IPS-11a (cell line): ENCODE measurements at regions not wholly inside any gene's neighbourhood (a gene's known extent, or its start where the extent isn't known, plus 50 kb on each side); places are given as distances from the start of the nearest gene placed in this dataset.

ENCODE experiments used
- H3K4me3 ChIP-seq: one replicate; pipeline ENCODE4 v1.5.1; 2013; ENCODE audit warnings: low read depth, low read length, control low read depth

- no peak overlapping the region for H3K4me3 ChIP-seq
These were observed 2595.9 kb downstream of the PCDH7 start for GRCh38 chr4:33316033-33316432.

GRCh38 chr4:33316578-33316977 lies 2596.4 kb downstream of the PCDH7 start:
- no peak overlapping the region for H3K4me3 ChIP-seq

- H3K4me3 ChIP-seq: no peak overlapping the region
These were observed 2603.2 kb downstream of the PCDH7 start for GRCh38 chr4:33323393-33323792.

GRCh38 chr4:33334416-33334815 lies 2614.2 kb downstream of the PCDH7 start:
- no peak overlapping the region for H3K4me3 ChIP-seq

- no peak overlapping the region for H3K4me3 ChIP-seq
These were observed 2619.6 kb downstream of the PCDH7 start for GRCh38 chr4:33339762-33340161.

GRCh38 chr4:33340168-33340567 lies 2620.0 kb downstream of the PCDH7 start:
- H3K4me3 ChIP-seq: no peak overlapping the region

GRCh38 chr4:33349376-33349775 lies 2629.2 kb downstream of the PCDH7 start:
- H3K4me3 ChIP-seq: no peak overlapping the region

GRCh38 chr4:33357121-33357520 lies 2637.0 kb downstream of the PCDH7 start:
- no peak overlapping the region for H3K4me3 ChIP-seq

GRCh38 chr4:33369446-33369845 lies 2649.3 kb downstream of the PCDH7 start:
- no peak overlapping the region for H3K4me3 ChIP-seq

GRCh38 chr4:33381816-33382215 lies 2661.6 kb downstream of the PCDH7 start:
- no peak overlapping the region for H3K4me3 ChIP-seq

- H3K4me3 ChIP-seq: no peak overlapping the region
These were observed 2666.6 kb downstream of the PCDH7 start for GRCh38 chr4:33386764-33387163.

- no peak overlapping the region for H3K4me3 ChIP-seq
These were observed 2670.8 kb downstream of the PCDH7 start for GRCh38 chr4:33390976-33391375.

- no peak overlapping the region for H3K4me3 ChIP-seq
These were observed 2675.7 kb downstream of the PCDH7 start for GRCh38 chr4:33395731-33396485.

GRCh38 chr4:33400504-33400903 lies 2680.3 kb downstream of the PCDH7 start:
- H3K4me3 ChIP-seq: no peak overlapping the region

GRCh38 chr4:33407496-33407895 lies 2687.3 kb downstream of the PCDH7 start:
- H3K4me3 ChIP-seq: no peak overlapping the region

- no peak overlapping the region for H3K4me3 ChIP-seq
These were observed 2691.0 kb downstream of the PCDH7 start for GRCh38 chr4:33411182-33411581.

GRCh38 chr4:33421887-33422286 lies 2701.7 kb downstream of the PCDH7 start:
- no peak overlapping the region for H3K4me3 ChIP-seq

GRCh38 chr4:33422656-33423055 lies 2702.5 kb downstream of the PCDH7 start:
- no peak overlapping the region for H3K4me3 ChIP-seq

GRCh38 chr4:33425936-33426335 lies 2705.8 kb downstream of the PCDH7 start:
- no peak overlapping the region for H3K4me3 ChIP-seq

- H3K4me3 ChIP-seq: no peak overlapping the region
These were observed 2707.5 kb downstream of the PCDH7 start for GRCh38 chr4:33427676-33428075.

GRCh38 chr4:33429971-33430370 lies 2709.8 kb downstream of the PCDH7 start:
- H3K4me3 ChIP-seq: no peak overlapping the region

- no peak overlapping the region for H3K4me3 ChIP-seq
These were observed 2717.2 kb downstream of the PCDH7 start for GRCh38 chr4:33437406-33437805.

- H3K4me3 ChIP-seq: no peak overlapping the region
These were observed 2726.8 kb downstream of the PCDH7 start for GRCh38 chr4:33446953-33447352.
